Vagina (tissue), 2 donors: ENCODE measurements at regions not wholly inside any gene's neighbourhood (a gene's known extent, or its start where the extent isn't known, plus 50 kb on each side); places are given as distances from the start of the nearest gene placed in this dataset.
A peak's percentile ranks its signal among the peaks of the same experiment; 100 is the strongest.

Experiments
- DNase-seq, 2 donors: peaks; one replicate each; pipeline ENCODE4 v3.0.0-alpha.2; 2017; ENCODE audit errors: extremely low spot score in 2 of 2
- H3K27ac ChIP-seq: fragments of 200-600 bp; sonication (generic); one replicate; pipeline ENCODE4 v1.5.1; 2019
- H3K27me3 ChIP-seq: fragments of 200-600 bp; sonication (generic); one replicate; pipeline ENCODE4 v1.5.1; 2019
- H3K36me3 ChIP-seq, 2 donors: fragments of 200-600 bp; sonication (generic); one replicate each; pipeline ENCODE4 v1.5.1; 2017 to 2019
- H3K4me1 ChIP-seq: fragments of 200-600 bp; sonication (generic); one replicate; pipeline ENCODE4 v1.5.1; 2019
- H3K4me3 ChIP-seq, 2 donors: fragments of 200-600 bp; sonication (generic); 1 replicate in 1 of 2; 2 replicates in 1 of 2; pipeline ENCODE4 v1.5.1; 2016 to 2019
- H3K9me3 ChIP-seq: fragments of 200-600 bp; sonication (generic); one replicate; pipeline ENCODE4 v1.5.1; 2019
- POLR2A ChIP-seq, 2 donors: fragments of 450-650 bp; IDR thresholded peaks; one replicate each; pipeline ENCODE4 v1.6.1; 2017; ENCODE audit warnings: antibody characterized with exemption in 2 of 2, mild to moderate bottlenecking in 2 of 2, moderate library complexity in 2 of 2
- POLR2AphosphoS5 ChIP-seq, 2 donors: sonication (generic); formaldehyde crosslinking; IDR thresholded peaks; one replicate each; pipeline ENCODE4 v1.9.0; 2017; ENCODE audit warnings: antibody characterized with exemption in 2 of 2, mild to moderate bottlenecking in 2 of 2, low read depth in 1 of 2; ENCODE audit not compliant: insufficient read depth in 1 of 2
- intact Hi-C: fragments of 100-400 bp; cut with DNase I; formaldehyde crosslinking; loops from one replicate; pipeline ENCODE4 v1.15.1; 2023
- TF ChIP-seq, protein P1 (sequence below), 3 experiments: fragments of 450-650 bp in 2 of 3; fragments of 200-600 bp in 1 of 3; sonication (generic) in 1 of 3; IDR thresholded peaks; one replicate each; pipeline ENCODE4 v1.5.1; 2017 to 2019; ENCODE audit warnings: antibody characterized with exemption in 3 of 3, mild to moderate bottlenecking in 2 of 3, moderate library complexity in 2 of 3

DNA sequence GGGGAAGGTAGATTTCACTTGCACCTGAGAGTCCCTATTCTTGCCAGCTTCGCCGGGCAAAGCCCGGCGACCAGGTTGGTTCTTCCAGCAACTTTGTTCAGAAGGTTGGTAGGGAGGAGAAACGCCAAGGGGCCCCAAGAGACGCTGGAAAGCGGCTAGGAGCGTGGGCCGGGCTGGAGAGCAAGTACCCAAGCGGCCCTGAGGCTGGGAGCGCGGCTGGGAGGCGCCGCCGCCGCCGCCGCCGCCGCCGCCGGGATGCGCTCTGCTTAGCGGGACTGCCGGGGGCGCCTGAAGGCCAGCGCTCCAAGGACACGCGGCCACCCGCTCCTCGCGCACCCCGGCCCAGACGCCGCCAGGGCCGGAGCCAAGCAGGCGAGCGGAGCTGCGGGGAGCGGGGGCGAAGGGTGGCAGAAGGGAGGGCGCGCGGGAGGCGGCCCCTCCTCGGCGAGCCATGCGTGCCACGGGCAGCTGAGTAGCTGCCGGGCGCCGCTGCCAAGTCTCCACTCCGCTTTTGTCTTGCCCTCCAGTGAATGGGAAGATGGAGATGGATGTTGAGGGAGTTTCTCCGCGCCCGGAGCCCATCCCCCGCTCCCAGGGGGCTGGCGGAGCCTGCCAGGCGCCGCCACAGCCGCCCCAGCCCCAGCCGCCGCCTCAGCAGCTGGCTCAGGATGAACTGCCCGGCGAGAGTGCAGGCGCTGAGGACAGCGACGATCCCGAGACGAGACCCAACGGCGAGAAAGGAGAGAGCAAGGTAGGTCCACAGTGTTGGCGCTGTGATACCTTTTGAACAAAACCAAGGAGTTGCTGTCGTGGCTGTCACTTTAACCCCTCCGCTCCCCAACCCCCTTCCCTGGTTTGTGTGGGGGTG is 227.4 kb upstream of the AZI2 start:
- no peak for TF ChIP-seq POLR2A (IDR thresholded peaks at IDR 0.05)
- TF ChIP-seq POLR2AphosphoS5 (IDR thresholded peaks at IDR 0.05; ENCODE audit: insufficient read depth in 1 of 2, low read depth in 1 of 2): peak in 1 of 2 donors; percentile 20
- TF ChIP-seq, protein P1, sequence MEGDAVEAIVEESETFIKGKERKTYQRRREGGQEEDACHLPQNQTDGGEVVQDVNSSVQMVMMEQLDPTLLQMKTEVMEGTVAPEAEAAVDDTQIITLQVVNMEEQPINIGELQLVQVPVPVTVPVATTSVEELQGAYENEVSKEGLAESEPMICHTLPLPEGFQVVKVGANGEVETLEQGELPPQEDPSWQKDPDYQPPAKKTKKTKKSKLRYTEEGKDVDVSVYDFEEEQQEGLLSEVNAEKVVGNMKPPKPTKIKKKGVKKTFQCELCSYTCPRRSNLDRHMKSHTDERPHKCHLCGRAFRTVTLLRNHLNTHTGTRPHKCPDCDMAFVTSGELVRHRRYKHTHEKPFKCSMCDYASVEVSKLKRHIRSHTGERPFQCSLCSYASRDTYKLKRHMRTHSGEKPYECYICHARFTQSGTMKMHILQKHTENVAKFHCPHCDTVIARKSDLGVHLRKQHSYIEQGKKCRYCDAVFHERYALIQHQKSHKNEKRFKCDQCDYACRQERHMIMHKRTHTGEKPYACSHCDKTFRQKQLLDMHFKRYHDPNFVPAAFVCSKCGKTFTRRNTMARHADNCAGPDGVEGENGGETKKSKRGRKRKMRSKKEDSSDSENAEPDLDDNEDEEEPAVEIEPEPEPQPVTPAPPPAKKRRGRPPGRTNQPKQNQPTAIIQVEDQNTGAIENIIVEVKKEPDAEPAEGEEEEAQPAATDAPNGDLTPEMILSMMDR (IDR thresholded peaks at IDR 0.05): no peak
- Histone ChIP-seq H3K4me3 (peak overlapping the region; percentile 51 to 62), H3K9me3 (no peaks in the 10 kb centered on the region), H3K27ac (peak overlapping the region; percentile 1), H3K4me1 (no peaks in the 10 kb centered on the region), H3K36me3 (no peaks in the 10 kb centered on the region), H3K27me3 (no peaks in the 10 kb centered on the region)
- intact Hi-C loops: no loop called here
- DNase-seq: no peak

DNA sequence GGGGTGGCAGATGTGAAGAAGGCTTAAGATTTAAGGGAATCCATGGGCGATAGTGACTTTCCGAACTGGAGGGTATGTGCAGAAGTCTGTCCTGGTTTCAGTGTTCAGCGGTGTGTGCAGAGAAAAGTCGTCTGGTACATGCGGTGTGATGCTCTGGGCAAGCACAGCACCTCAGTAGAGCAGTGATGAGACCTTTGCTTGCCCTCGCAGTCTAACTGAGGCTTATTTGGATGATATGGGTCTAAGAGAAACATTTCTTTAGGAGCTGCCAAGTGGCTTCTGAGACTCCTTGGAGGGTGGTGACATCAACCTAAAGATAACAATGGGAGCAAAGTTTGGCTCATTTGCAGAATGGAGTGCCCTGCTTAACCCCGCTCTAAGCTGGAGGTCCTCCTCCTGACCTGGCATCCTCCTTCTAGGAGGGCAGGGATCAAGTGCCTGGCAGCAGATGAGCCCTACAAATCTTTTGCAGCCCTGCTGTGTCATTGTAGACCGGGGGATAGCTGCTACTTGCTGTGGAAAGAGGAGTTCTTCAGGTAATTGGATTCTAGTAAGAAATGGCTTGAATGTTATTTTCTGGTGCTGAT is 228.1 kb upstream of the AZI2 start:
- intact Hi-C loops: no loop called here
- TF ChIP-seq POLR2A (IDR thresholded peaks at IDR 0.05): no peak
- TF ChIP-seq POLR2AphosphoS5 (IDR thresholded peaks at IDR 0.05; ENCODE audit: insufficient read depth in 1 of 2, low read depth in 1 of 2): no peak
- Histone ChIP-seq H3K9me3 (no peaks in the 10 kb centered on the region), H3K27ac (no peak overlapping the region), H3K27me3 (no peaks in the 10 kb centered on the region), H3K4me1 (no peaks in the 10 kb centered on the region), H3K4me3 (peak overlapping the region; percentile 51 to 62), H3K36me3 (no peaks in the 10 kb centered on the region)
- no peak for DNase-seq

DNA sequence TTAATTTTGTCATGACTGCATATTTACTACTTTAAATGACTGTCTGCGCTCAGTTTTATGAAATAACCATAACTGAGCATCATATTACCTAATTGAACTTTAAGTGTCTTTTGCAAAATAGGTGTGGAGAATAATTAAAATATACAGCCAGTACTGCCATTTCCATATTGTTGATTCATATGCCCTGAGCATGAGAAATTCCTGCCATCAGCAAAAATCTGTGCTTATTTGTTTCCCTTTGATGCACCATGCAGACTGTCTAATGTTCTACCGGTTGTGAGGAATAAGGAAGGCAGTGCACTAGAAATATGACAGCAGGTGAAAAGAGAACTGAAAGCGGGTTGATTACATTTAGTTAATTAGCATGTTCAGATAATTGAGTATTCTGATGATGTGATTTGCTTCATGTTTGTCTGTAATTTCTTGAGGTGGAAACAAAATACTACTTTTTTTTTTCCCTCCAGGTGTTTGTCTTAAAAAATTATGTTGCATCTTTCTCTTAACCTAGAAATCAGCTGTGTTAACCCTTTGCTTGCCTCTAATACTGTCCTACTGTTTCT is 229.4 kb upstream of the AZI2 start:
- H3K27me3 ChIP-seq: no peaks in the 10 kb centered on the region
- no peak overlapping the region for H3K4me3 ChIP-seq
- H3K36me3 ChIP-seq: no peaks in the 10 kb centered on the region
- TF ChIP-seq POLR2AphosphoS5 (IDR thresholded peaks at IDR 0.05; ENCODE audit: insufficient read depth in 1 of 2, low read depth in 1 of 2) (no peak), POLR2A (IDR thresholded peaks at IDR 0.05) (no peak)
- TF ChIP-seq, protein P1 (IDR thresholded peaks at IDR 0.05): no peak
- no peaks in the 10 kb centered on the region for H3K9me3 ChIP-seq
- intact Hi-C loops: no loop called here
- no peak for DNase-seq
- H3K4me1 ChIP-seq: no peaks in the 10 kb centered on the region
- no peak overlapping the region for H3K27ac ChIP-seq

DNA sequence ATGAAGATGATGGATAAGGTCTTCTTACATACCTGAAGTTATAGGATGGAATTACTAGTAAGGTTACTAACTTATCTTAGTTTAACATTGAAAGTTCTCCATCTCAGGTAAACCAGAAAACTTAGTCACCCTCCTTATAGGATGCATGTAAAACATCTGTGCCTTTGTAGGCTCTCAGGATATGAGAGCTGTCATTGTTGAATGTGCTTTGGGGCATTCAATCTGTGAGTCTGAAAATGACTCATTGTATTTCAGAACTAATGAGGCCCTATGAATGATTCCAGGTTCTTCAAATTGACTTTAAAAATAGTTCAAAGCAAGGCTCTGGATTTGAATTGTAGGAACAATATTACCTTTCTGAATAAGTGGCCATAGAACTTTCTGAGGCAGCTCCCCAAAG is 237.7 kb upstream of the AZI2 start:
- Histone ChIP-seq H3K27me3 (no peaks in the 10 kb centered on the region), H3K27ac (no peak overlapping the region), H3K9me3 (no peaks in the 10 kb centered on the region), H3K36me3 (no peaks in the 10 kb centered on the region), H3K4me3 (no peak overlapping the region), H3K4me1 (no peaks in the 10 kb centered on the region)
- no peak for TF ChIP-seq POLR2AphosphoS5 (IDR thresholded peaks at IDR 0.05; ENCODE audit: insufficient read depth in 1 of 2, low read depth in 1 of 2)
- no peak for TF ChIP-seq POLR2A (IDR thresholded peaks at IDR 0.05)
- TF ChIP-seq, protein P1 (IDR thresholded peaks at IDR 0.05): no peak
- no peak for DNase-seq
- intact Hi-C loops: no loop called here

DNA sequence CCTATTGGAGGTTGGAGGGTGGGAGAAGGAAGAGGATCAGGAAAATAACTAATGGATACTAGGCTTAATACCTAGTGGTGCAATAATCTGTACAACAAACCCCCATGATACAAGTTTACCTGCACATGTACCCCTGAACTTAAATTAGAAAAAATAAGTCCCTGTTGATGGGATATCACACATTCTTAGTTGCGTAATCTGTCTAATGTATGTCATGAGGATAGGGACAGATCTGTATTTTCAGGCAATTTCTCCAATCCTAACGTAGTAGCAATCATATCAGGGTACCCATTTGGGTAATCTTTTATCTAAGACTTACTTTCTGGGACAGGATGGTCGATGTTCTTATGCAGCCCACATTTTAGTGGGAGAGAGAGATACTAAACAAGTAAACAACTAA is 239.1 kb upstream of the AZI2 start:
- intact Hi-C loops: no loop called here
- no peak for TF ChIP-seq POLR2A (IDR thresholded peaks at IDR 0.05)
- H3K4me1 ChIP-seq: no peaks in the 10 kb centered on the region

DNA sequence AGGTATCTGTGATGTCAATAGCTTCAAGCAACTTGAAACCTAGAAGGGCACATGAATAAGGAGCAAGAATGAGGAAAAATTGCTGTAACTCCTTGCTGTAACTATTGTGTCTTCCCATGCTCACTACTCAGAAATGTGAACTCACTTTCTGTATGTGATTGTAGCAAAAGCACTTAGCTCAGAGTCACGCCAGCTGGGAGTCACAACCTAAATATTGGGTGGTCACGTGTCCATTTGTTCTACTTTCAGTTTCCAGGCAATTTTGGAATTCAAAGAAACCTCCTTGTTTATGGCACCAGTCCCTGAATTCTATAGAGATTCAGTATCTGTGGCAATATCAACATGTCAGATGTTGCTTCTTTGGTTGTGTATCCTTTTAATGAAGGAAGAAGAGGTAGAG is 241.6 kb upstream of the AZI2 start:
- Histone ChIP-seq H3K4me3 (no peak overlapping the region), H3K4me1 (no peaks in the 10 kb centered on the region), H3K9me3 (no peaks in the 10 kb centered on the region), H3K27ac (no peak overlapping the region), H3K27me3 (no peaks in the 10 kb centered on the region), H3K36me3 (no peaks in the 10 kb centered on the region)
- DNase-seq: no peak
- TF ChIP-seq POLR2AphosphoS5 (IDR thresholded peaks at IDR 0.05; ENCODE audit: insufficient read depth in 1 of 2, low read depth in 1 of 2) (no peak), POLR2A (IDR thresholded peaks at IDR 0.05) (no peak)
- TF ChIP-seq, protein P1 (IDR thresholded peaks at IDR 0.05): no peak
- intact Hi-C loops: no loop called here

More for the DNA sequence above, 239.1 kb upstream of the AZI2 start:
- no peaks in the 10 kb centered on the region for H3K27me3 ChIP-seq
- DNase-seq: no peak
- H3K9me3 ChIP-seq: no peaks in the 10 kb centered on the region
- no peaks in the 10 kb centered on the region for H3K36me3 ChIP-seq
- no peak overlapping the region for H3K4me3 ChIP-seq
- no peak overlapping the region for H3K27ac ChIP-seq
